CD4-positive, CD25-positive, alpha-beta regulatory T cell (primary cell): ENCODE measurements at regions not wholly inside any gene's neighbourhood (a gene's known extent, or its start where the extent isn't known, plus 50 kb on each side); places are given as distances from the start of the nearest gene placed in this dataset.

ENCODE experiments used
- ATAC-seq, 2 donors: fragments of 150-1000 bp; cut with Tn5 transposase; one replicate each; pipeline ENCODE4 v1.10.0; 2021; ENCODE audit warnings: low read depth in 2 of 2, moderate number of reproducible peaks in 2 of 2, moderate library complexity in 1 of 2
- DNase-seq, 3 donors: peaks; one replicate each; pipeline versions ENCODE4 v3.0.0 to v3.0.0-alpha.2; 2012 to 2022; ENCODE audit warnings: mixed read lengths in 1 of 3
- H3K27ac ChIP-seq: one replicate; pipeline ENCODE4 v1.7.0; 2013; ENCODE audit warnings: mild to moderate bottlenecking, low read length; ENCODE audit not compliant: insufficient read depth, poor library complexity, severe bottlenecking
- H3K27me3 ChIP-seq: one replicate; pipeline ENCODE4 v1.7.0; 2013; ENCODE audit warnings: low read length; ENCODE audit not compliant: control insufficient read depth, insufficient read depth
- H3K36me3 ChIP-seq: one replicate; pipeline ENCODE4 v1.7.0; 2013; ENCODE audit warnings: mild to moderate bottlenecking, low read length, moderate library complexity; ENCODE audit not compliant: control insufficient read depth, insufficient read depth
- H3K4me1 ChIP-seq: 2 replicates; pipeline ENCODE4 v1.7.0; 2013; ENCODE audit warnings: mild to moderate bottlenecking, low read length; ENCODE audit not compliant: insufficient read depth, control insufficient read depth, poor library complexity, severe bottlenecking
- H3K4me3 ChIP-seq: one replicate; pipeline ENCODE4 v1.7.0; 2013; ENCODE audit warnings: low read depth, mild to moderate bottlenecking, low read length, moderate library complexity
- H3K9me3 ChIP-seq, 2 experiments: 1 replicate in 1 of 2; 2 replicates in 1 of 2; pipeline ENCODE4 v1.7.0; 2013; ENCODE audit warnings: low read length in 2 of 2, mild to moderate bottlenecking in 1 of 2, moderate library complexity in 1 of 2; ENCODE audit not compliant: control insufficient read depth in 2 of 2
- H3K27ac Mint-ChIP-seq, 3 donors: one replicate each; pipeline ENCODE4 v1.8.0; 2020 to 2022; ENCODE audit warnings: mild to moderate bottlenecking in 3 of 3, mixed read lengths in 3 of 3, moderate library complexity in 2 of 3
- H3K27me3 Mint-ChIP-seq: one replicate; pipeline ENCODE4 v1.8.0; 2022; ENCODE audit warnings: mild to moderate bottlenecking, mixed read lengths
- H3K36me3 Mint-ChIP-seq: one replicate; pipeline ENCODE4 v1.8.0; 2020; ENCODE audit warnings: mixed read lengths
- H3K4me1 Mint-ChIP-seq, 4 donors: one replicate each; pipeline ENCODE4 v1.8.0; 2020 to 2022; ENCODE audit warnings: mixed read lengths in 4 of 4, mild to moderate bottlenecking in 1 of 4
- H3K4me3 Mint-ChIP-seq, 4 donors: one replicate each; pipeline ENCODE4 v1.8.0; 2020 to 2022; ENCODE audit warnings: mild to moderate bottlenecking in 4 of 4, mixed read lengths in 4 of 4, moderate library complexity in 3 of 4
- H3K9me3 Mint-ChIP-seq, 7 donors: one replicate each; pipeline ENCODE4 v1.8.0; 2020 to 2022; ENCODE audit warnings: mixed read lengths in 7 of 7, mild to moderate bottlenecking in 3 of 7, moderate library complexity in 2 of 7

DNA sequence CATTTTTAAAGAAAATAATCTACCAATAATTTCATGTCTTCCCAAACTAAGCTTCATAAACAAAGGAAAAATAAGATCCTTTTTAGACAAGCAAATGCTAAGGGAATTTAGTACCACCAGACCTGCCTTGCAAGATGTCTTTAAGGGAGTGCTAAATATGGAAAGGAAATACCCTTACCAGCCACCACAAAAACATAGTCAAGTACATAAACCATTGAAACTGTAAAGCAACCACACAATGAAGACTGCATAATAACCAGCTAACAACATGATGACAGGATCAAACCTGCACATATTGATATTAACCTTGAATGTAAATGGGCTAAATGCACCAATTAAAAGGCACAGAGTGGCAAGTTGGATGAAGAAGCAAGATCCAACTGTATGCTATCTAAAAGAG lies 586.5 kb upstream of the NRG3 start:
- Histone ChIP-seq H3K4me3 (no peak overlapping the region), H3K27me3 (no peaks in the 10 kb centered on the region), H3K9me3 (peaks cover 0 to 11% of the 10 kb centered on the region in 2 experiments), H3K27ac (no peak overlapping the region), H3K4me1 (no peaks in the 10 kb centered on the region), H3K36me3 (no peaks in the 10 kb centered on the region)
- Mint-ChIP-seq H3K4me3 (no peak overlapping the region), H3K4me1 (no peaks in the 10 kb centered on the region), H3K27ac (no peak overlapping the region), H3K36me3 (no peaks in the 10 kb centered on the region), H3K9me3 (peaks cover 2 to 21% (median 11%) of the 10 kb centered on the region in 7 donors), H3K27me3 (no peaks in the 10 kb centered on the region)
- no peak for ATAC-seq
- DNase-seq = no peak

DNA sequence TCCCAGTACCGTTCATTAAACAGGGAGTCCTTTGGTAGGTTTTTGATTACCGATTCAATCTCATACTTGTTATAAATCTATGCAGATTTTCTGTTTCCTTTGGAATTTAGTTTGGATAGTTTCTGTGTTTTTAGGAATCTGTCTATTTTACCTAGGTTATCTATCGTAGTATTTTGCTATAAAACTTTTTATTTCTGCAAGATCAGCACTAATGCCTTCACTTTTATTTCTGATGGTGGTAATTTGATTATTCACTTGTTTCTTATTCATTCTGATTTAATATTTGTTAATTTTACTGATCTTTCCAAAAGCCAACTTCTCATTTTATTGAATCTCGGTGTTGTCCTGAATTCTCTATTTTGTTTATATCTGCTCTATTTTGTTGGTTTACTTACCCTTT lies 577.7 kb upstream of the NRG3 start:
- no peak overlapping the region for H3K4me3 Mint-ChIP-seq

DNA sequence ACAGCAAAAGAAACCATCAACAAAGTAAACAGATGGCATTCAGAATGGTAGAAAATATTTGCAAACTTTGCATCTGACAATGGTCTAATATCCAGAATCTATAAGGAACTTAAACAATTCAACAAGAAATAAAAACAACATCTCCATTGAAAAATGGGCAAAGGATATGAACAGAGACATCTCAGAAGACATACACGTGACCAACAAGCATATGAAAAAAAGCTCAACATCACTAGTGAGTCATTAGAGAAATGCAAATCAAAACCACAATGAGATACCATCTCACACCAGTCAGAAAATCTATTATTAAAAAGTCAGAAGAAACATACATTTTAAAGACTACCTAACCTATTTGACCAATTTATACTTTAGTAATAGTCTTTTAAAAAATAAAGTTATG lies 571.3 kb upstream of the NRG3 start:
- no peaks in the 10 kb centered on the region for H3K27me3 ChIP-seq
- Mint-ChIP-seq H3K4me3 (no peak overlapping the region), H3K4me1 (no peaks in the 10 kb centered on the region), H3K9me3 (peaks cover 8 to 15% (median 12%) of the 10 kb centered on the region in 7 donors), H3K27ac (no peak overlapping the region), H3K36me3 (no peaks in the 10 kb centered on the region), H3K27me3 (no peaks in the 10 kb centered on the region)
- no peaks in the 10 kb centered on the region for H3K36me3 ChIP-seq
- ATAC-seq = no peak
- H3K27ac ChIP-seq = no peak overlapping the region
- H3K9me3 ChIP-seq = peaks cover 0 to 5% of the 10 kb centered on the region in 2 experiments
- no peak overlapping the region for H3K4me3 ChIP-seq
- no peak for DNase-seq
- no peaks in the 10 kb centered on the region for H3K4me1 ChIP-seq

More for the DNA sequence above, 577.7 kb upstream of the NRG3 start:
- DNase-seq = no peak
- no peak for ATAC-seq
- Mint-ChIP-seq H3K9me3 (peaks cover 4 to 17% (median 11%) of the 10 kb centered on the region in 7 donors), H3K36me3 (no peaks in the 10 kb centered on the region), H3K27ac (no peak overlapping the region), H3K27me3 (no peaks in the 10 kb centered on the region), H3K4me1 (no peaks in the 10 kb centered on the region)
- Histone ChIP-seq H3K27me3 (no peaks in the 10 kb centered on the region), H3K4me3 (no peak overlapping the region), H3K36me3 (no peaks in the 10 kb centered on the region), H3K9me3 (peaks cover 0 to 5% of the 10 kb centered on the region in 2 experiments), H3K4me1 (no peaks in the 10 kb centered on the region), H3K27ac (no peak overlapping the region)

DNA sequence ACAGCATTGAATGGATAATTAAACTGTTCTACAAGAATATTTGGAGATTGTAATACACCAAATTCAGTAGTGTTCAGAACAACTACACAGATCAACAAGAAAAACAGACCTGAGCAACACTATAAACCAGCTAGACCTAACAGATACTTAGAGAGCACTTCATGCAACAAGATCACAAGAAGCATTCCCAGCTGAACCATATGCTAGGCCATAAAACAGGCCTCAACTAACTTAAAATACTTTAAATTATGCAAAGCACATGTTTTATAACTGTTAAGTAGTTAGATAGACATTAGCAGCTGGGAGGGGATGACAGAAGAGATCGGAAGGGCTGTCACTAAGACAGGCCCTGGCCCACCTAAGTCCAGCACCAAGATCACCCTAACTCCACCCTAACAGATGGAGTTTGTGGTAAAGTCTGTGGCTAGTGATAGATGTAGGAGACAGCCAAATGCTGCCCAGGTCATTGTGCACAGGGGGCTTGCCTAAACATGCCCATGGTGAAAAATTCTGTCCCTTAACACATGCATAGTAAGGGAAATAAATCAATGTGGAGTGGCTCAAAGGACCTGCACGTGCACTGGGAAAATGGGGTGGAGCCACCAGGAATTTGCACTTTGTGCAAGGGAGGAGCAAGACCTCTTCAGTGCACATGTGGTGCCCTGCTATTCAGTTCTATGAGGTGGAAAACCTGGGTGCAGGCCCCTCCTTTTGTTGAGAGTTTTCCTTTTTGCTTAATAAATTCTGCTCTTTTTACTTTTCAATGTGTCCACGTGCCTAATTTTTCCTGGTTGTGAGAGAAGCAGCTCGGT lies 567.8 kb upstream of the NRG3 start:
- H3K27me3 ChIP-seq = no peaks in the 10 kb centered on the region
- DNase-seq (no peak), ATAC-seq (no peak)
- Mint-ChIP-seq H3K4me3 (no peak overlapping the region), H3K27ac (no peak overlapping the region), H3K4me1 (no peaks in the 10 kb centered on the region), H3K9me3 (peaks cover 0 to 12% (median 9%) of the 10 kb centered on the region in 7 donors), H3K27me3 (peaks cover 4% of the 10 kb centered on the region), H3K36me3 (no peaks in the 10 kb centered on the region)
- H3K36me3 ChIP-seq = no peaks in the 10 kb centered on the region
- no peaks in the 10 kb centered on the region for H3K9me3 ChIP-seq
- no peak overlapping the region for H3K4me3 ChIP-seq
- no peak overlapping the region for H3K27ac ChIP-seq
- no peaks in the 10 kb centered on the region for H3K4me1 ChIP-seq

DNA sequence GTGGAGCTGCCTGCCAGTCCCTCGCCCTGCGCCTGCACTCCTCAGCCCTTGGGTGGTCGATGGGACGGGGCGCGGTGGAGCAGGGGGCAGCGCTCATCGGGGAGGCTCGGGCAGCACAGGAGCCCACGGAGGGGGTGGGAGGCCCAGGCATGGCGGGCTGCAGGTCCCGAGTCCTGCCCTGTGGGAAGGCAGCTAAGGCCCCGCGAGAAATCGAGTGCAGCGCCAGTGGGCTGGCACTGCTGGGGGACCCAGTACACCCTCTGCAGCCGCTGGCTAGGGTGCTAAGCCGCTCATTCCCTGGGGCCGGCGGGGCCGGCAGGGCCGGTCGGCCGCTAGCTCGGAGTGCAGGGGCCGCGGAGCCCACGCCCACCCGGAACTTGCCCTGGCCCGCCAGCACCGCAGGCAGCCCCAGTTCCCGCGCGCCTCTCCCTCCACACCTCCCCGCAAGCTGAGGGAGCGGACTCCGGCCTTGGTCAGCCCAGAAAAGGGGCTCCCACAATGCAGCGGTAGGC lies 565.9 kb upstream of the NRG3 start:
- ATAC-seq (no peak), DNase-seq (no peak)
- Histone ChIP-seq H3K27me3 (no peaks in the 10 kb centered on the region), H3K4me1 (no peaks in the 10 kb centered on the region), H3K27ac (no peak overlapping the region), H3K36me3 (no peaks in the 10 kb centered on the region), H3K9me3 (no peaks in the 10 kb centered on the region), H3K4me3 (no peak overlapping the region)
- Mint-ChIP-seq H3K27ac (no peak overlapping the region), H3K27me3 (peaks cover 4% of the 10 kb centered on the region), H3K4me3 (no peak overlapping the region), H3K4me1 (no peaks in the 10 kb centered on the region), H3K36me3 (no peaks in the 10 kb centered on the region), H3K9me3 (peaks cover 0 to 10% (median 6%) of the 10 kb centered on the region in 7 donors)

DNA sequence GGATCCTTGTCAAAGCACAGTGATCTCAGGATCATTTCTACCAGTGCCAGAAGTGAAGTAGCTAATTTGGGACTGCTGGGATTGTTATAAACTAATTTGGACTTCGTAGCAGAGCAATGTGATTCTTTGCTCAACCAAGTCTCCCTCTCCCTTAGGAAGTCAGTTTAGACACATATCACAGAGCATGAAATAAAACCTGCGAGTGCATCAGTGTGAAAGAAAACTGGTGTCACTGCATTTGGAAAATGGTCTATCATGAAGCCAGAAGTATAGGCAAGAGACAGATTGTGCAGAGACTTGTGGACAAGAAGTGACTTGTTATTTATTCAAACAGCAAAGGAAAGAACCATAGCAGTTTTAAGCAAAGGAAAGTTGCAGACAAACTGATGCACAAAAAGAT lies 560.5 kb upstream of the NRG3 start:
- no peaks in the 10 kb centered on the region for H3K27me3 ChIP-seq
- Mint-ChIP-seq H3K9me3 (peaks cover 0 to 4% (median 2%) of the 10 kb centered on the region in 7 donors), H3K36me3 (no peaks in the 10 kb centered on the region), H3K27me3 (peaks cover 4% of the 10 kb centered on the region), H3K4me1 (no peaks in the 10 kb centered on the region), H3K4me3 (no peak overlapping the region), H3K27ac (no peak overlapping the region)
- H3K4me3 ChIP-seq = no peak overlapping the region
- ATAC-seq (no peak), DNase-seq (no peak)
- no peaks in the 10 kb centered on the region for H3K9me3 ChIP-seq
- no peaks in the 10 kb centered on the region for H3K36me3 ChIP-seq
- H3K27ac ChIP-seq = no peak overlapping the region
- no peaks in the 10 kb centered on the region for H3K4me1 ChIP-seq

DNA sequence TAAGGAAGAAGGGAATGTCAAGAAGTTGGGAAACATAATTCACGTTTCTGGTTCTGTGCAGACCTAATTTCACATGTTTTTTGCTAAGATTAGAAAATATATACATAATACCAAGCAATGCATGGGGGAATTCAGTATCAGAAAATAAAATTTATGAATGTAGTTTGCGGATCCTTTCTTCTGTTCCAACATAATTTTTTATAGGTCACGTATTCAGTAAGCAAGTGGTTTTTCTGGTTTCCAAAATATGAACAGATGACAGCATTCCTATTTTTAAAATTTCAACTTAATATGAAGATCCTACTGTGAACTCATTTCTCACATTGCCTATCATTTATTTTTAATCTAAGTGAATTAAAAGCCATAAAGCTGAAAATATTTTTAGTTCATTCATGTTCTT lies 560.0 kb upstream of the NRG3 start:
- Mint-ChIP-seq H3K9me3 (peaks cover 0 to 4% (median 1%) of the 10 kb centered on the region in 7 donors), H3K4me1 (no peaks in the 10 kb centered on the region), H3K4me3 (no peak overlapping the region), H3K27me3 (peaks cover 4% of the 10 kb centered on the region), H3K36me3 (no peaks in the 10 kb centered on the region), H3K27ac (no peak overlapping the region)
- Histone ChIP-seq H3K36me3 (no peaks in the 10 kb centered on the region), H3K27me3 (no peaks in the 10 kb centered on the region), H3K4me3 (no peak overlapping the region), H3K9me3 (no peaks in the 10 kb centered on the region), H3K4me1 (no peaks in the 10 kb centered on the region), H3K27ac (no peak overlapping the region)
- no peak for DNase-seq
- no peak for ATAC-seq

DNA sequence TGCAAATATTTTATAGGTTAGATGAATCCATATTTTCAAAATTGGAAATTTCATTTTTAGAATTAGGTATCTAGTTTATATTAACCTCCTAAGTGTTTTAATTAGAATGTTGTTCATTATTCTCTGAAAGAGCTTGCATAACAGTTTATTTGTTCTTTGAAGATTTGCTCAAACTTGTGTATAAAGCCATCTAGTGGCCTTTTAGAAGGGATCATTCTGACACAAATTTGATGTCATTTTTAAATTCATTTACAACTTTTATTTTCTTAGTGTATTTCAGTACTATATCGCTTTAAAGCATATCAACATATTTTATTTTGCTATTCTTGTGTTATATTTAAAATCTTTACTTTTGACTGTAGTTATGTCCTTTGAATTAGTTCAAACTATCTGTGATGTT lies 527.0 kb upstream of the NRG3 start:
- Mint-ChIP-seq H3K4me3 (no peak overlapping the region), H3K36me3 (no peaks in the 10 kb centered on the region), H3K27ac (no peak overlapping the region), H3K9me3 (peaks cover 0 to 8% (median 2%) of the 10 kb centered on the region in 7 donors), H3K27me3 (no peaks in the 10 kb centered on the region), H3K4me1 (no peaks in the 10 kb centered on the region)
- no peaks in the 10 kb centered on the region for H3K27me3 ChIP-seq
- H3K36me3 ChIP-seq = no peaks in the 10 kb centered on the region
- no peaks in the 10 kb centered on the region for H3K4me1 ChIP-seq
- no peak overlapping the region for H3K27ac ChIP-seq
- ATAC-seq (no peak), DNase-seq (no peak)
- no peak overlapping the region for H3K4me3 ChIP-seq
- H3K9me3 ChIP-seq = no peaks in the 10 kb centered on the region
